ENCODE measurements at regions not wholly inside any gene's neighbourhood (a gene's known extent, or its start where the extent isn't known, plus 50 kb on each side); places are given as distances from the start of the nearest gene placed in this dataset.

DNA sequence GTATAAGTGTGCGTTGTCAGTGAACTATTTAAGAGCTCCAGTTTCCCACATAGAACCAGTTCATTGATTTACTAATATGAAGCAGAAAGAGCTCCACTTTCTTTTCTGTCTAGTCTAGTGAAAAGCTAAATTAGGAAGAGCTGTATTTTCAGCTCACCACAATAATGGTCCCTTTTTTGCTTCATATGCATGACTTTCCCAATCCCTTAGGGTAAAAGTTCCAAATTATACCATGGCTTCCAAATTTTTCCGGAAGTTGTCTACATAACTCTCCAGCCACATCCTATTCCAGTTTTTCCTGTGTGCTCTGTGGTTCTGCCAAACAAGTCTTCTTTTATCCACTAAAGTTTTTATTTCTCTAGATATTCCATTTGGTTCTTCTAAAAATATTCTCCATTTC, 685.2 kb downstream of the REEP3 start:
- no peak for DNase-seq (ENCODE audit: low spot score)
- Mint-ChIP-seq H3K27me3 (ENCODE audit: low read depth) (no peaks in the 10 kb centered on the region), H3K4me1 (ENCODE audit: low read depth) (no peaks in the 10 kb centered on the region), H3K36me3 (ENCODE audit: low read depth) (no peaks in the 10 kb centered on the region), H3K9me3 (peaks cover 9% of the 10 kb centered on the region), H3K27ac (no peak overlapping the region), H3K4me3 (no peak overlapping the region)

DNA sequence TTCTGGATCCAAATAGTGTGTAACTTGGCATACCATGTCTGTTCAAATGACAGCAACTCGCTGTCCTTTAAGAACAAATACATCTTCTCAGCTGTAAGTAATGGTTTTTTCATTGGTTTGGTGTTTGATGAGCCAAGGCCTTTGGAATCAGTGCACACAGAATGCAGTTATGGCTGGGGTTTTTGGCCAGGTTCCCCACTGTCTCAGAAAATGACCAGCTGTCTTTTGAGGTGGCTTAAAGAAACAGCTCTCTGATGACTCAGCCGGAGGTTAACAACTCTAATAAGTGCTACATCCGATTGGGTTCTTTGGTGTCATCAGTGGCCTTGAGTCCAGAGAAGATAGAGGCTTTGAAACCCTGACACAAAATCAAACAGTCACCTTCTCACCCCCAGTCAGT, 688.4 kb downstream of the REEP3 start:
- H3K27me3 Mint-ChIP-seq (ENCODE audit: low read depth): no peaks in the 10 kb centered on the region

DNA sequence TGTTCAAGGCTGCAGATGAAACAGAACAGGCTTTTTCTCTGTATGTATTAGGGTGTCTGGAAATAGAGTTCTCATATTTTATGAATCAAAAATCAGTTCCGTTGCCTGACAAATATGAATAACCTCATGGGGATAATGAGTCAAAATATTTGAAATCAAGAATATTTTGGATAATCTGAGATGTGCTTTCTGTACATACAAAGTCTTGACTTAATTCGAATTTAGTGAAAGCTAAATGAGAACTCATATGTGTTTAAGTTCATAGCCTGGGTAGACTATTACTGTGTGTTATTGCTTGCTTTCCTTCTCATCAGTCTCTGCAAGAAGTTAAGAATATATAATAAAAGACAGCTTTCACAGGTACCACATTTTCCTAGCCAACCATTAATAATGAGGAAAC, 689.0 kb downstream of the REEP3 start:
- no peaks in the 10 kb centered on the region for H3K4me1 Mint-ChIP-seq (ENCODE audit: low read depth)
- DNase-seq (ENCODE audit: low spot score): no peak
- no peaks in the 10 kb centered on the region for H3K36me3 Mint-ChIP-seq (ENCODE audit: low read depth)
- no peak overlapping the region for H3K27ac Mint-ChIP-seq
- H3K9me3 Mint-ChIP-seq: peaks cover 4% of the 10 kb centered on the region
- no peaks in the 10 kb centered on the region for H3K27me3 Mint-ChIP-seq (ENCODE audit: low read depth)
- no peak overlapping the region for H3K4me3 Mint-ChIP-seq

More for the DNA sequence above, 688.4 kb downstream of the REEP3 start:
- H3K4me1 Mint-ChIP-seq (ENCODE audit: low read depth): no peaks in the 10 kb centered on the region
- no peak for DNase-seq (ENCODE audit: low spot score)
- H3K4me3 Mint-ChIP-seq: no peak overlapping the region
- H3K9me3 Mint-ChIP-seq: peaks cover 7% of the 10 kb centered on the region
- H3K36me3 Mint-ChIP-seq (ENCODE audit: low read depth): no peaks in the 10 kb centered on the region
- no peak overlapping the region for H3K27ac Mint-ChIP-seq

DNA sequence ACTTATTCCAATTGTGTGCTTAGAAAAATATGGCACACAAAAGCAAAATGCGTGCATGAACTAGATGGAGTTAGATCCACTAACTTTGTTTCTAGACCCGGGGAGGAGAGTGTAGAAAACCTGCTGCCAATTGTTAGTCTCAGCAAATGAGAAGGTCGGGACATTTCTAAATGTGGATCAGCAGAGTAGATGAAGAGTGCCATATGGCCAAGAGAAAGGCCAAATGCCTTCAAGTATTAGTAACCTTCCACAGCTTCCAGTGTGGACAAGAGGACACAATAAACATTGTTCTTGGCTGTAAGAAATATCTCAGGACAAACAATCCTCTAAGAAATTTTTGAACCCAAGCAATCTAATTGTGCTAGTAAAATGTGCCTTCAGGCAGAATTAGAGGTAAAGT, 690.3 kb downstream of the REEP3 start:
- Mint-ChIP-seq H3K9me3 (peaks cover 4% of the 10 kb centered on the region), H3K36me3 (ENCODE audit: low read depth) (no peaks in the 10 kb centered on the region), H3K27ac (no peak overlapping the region), H3K4me3 (no peak overlapping the region), H3K27me3 (ENCODE audit: low read depth) (no peaks in the 10 kb centered on the region), H3K4me1 (ENCODE audit: low read depth) (no peaks in the 10 kb centered on the region)
- DNase-seq (ENCODE audit: low spot score): no peak

DNA sequence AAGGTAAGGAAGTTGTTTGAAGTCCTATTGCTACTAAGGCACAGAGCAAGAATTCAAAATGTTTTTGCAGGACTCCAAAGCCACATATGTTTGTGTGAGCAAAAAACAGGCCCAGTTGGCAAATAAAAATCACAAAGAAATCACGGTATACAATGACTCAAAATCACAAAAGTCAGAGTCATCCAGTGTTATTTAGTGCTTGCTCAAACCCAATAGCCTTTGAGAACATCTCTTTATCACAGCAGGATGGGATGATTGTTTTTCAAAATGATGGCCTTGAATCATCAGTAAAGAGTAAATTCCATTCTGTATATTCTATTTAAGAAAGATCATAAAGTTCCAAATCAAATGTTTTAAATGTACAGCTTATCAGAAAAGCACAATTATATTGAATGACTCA, 693.9 kb downstream of the REEP3 start:
- Mint-ChIP-seq H3K27me3 (ENCODE audit: low read depth) (no peaks in the 10 kb centered on the region), H3K27ac (no peak overlapping the region), H3K4me3 (no peak overlapping the region), H3K36me3 (ENCODE audit: low read depth) (no peaks in the 10 kb centered on the region), H3K9me3 (no peaks in the 10 kb centered on the region), H3K4me1 (ENCODE audit: low read depth) (no peaks in the 10 kb centered on the region)
- no peak for DNase-seq (ENCODE audit: low spot score)

DNA sequence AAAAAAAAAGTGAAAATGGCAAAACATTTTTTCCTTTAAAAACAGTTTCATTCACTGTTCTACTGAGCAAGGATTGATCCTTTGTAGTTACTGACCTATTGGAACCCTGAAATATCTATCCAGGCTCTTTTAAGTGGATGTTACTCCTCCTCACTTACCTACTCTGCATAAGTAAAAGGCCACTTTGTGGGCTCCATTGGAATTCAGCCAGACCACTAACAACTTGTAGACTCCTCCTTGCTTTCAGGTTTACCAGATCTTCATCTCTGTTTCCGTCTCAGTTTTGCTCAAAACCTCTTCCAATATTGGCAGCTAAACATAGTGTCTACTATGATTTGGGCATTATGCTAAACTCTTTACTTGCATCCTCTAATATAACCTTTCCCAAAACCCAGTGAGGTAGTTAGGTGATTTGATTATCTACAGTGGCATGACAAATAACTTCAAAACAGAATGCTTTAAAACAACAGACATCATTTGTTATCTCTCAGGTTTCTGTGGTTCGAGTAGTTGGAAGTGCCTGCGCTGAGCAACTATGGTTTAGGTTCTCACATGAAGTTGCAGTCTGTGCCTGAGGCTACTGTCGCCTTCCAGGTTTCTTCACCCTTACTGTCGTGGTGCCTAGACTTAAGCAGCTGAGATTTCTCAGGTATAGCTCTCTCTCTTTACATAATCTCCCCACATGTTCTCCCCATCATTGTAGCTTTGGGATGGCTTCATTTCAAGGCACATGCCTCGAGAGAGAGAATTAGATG, 698.2 kb downstream of the REEP3 start:
- Mint-ChIP-seq H3K36me3 (ENCODE audit: low read depth) (no peaks in the 10 kb centered on the region), H3K9me3 (peaks cover 13% of the 10 kb centered on the region), H3K27ac (no peak overlapping the region), H3K27me3 (ENCODE audit: low read depth) (no peaks in the 10 kb centered on the region), H3K4me3 (no peak overlapping the region), H3K4me1 (ENCODE audit: low read depth) (no peaks in the 10 kb centered on the region)
- no peak for DNase-seq (ENCODE audit: low spot score)

DNA sequence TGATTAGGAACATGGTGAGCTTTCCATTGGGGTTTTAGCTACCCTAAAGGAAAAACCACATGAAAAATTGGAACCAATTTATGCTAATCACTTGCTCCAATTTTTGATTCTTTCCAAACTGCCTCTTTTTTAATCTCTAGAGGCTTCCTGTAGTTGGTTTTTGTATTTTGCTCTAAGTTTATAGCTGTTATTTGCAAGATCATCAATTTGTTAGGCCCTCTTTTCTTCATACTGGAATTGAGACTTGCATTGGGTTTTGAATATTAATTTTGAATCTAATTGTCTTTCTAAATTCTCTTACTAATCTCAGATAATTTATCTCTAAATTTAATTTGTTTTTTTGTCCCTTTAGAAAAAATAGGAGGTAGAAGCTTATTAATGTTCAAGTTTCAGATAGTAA, 713.3 kb downstream of the REEP3 start:
- Mint-ChIP-seq H3K9me3 (peaks cover 4% of the 10 kb centered on the region), H3K36me3 (ENCODE audit: low read depth) (no peaks in the 10 kb centered on the region), H3K4me3 (no peak overlapping the region), H3K4me1 (ENCODE audit: low read depth) (no peaks in the 10 kb centered on the region), H3K27me3 (ENCODE audit: low read depth) (no peaks in the 10 kb centered on the region), H3K27ac (no peak overlapping the region)
- no peak for DNase-seq (ENCODE audit: low spot score)

DNA sequence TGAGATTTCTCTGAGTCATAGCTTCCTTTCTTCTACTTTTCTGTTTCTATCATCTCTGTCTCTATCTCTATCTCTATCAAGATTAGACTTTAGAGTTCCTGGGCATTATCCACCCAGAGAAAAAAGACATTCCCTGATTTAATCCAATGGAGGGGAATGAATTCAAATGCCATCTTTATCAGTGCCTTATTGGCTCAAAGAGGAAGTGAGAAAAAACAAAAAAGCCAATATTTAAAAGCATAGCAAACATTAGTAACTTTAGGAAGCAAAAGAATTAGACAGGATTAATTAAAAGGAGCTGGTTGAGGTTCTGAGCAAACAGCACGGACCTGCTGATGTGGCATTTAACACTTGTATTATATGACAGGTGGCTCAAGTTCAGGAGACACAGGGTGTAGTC, 736.5 kb downstream of the REEP3 start:
- Mint-ChIP-seq H3K27ac (no peak overlapping the region), H3K9me3 (no peaks in the 10 kb centered on the region), H3K27me3 (ENCODE audit: low read depth) (no peaks in the 10 kb centered on the region), H3K4me3 (no peak overlapping the region), H3K4me1 (ENCODE audit: low read depth) (no peaks in the 10 kb centered on the region), H3K36me3 (ENCODE audit: low read depth) (no peaks in the 10 kb centered on the region)
- no peak for DNase-seq (ENCODE audit: low spot score)

DNA sequence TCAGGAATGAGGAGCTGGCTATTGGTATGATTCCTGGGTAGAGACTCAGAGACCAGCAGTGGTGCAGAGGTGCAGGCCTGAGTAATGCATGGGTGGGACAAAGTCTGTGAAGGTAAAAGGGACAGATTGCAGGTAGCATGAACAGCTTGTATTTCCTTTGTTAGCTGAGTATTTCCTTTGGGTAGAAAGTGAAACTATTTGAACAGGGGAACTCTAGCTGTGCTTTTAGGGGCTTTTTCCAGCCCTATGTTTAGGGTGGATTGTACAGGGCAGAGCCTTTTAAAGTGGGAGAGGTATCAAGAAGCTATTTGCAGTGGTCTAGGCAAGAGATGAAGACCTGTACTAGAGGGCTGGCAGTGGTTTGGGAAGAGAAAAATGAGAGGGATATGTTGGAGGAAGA, 739.9 kb downstream of the REEP3 start:
- no peak for DNase-seq (ENCODE audit: low spot score)
- H3K4me1 Mint-ChIP-seq (ENCODE audit: low read depth): no peaks in the 10 kb centered on the region
- H3K9me3 Mint-ChIP-seq: no peaks in the 10 kb centered on the region
- H3K4me3 Mint-ChIP-seq: no peak overlapping the region
- H3K36me3 Mint-ChIP-seq (ENCODE audit: low read depth): no peaks in the 10 kb centered on the region
- H3K27ac Mint-ChIP-seq: no peak overlapping the region
- H3K27me3 Mint-ChIP-seq (ENCODE audit: low read depth): no peaks in the 10 kb centered on the region

DNA sequence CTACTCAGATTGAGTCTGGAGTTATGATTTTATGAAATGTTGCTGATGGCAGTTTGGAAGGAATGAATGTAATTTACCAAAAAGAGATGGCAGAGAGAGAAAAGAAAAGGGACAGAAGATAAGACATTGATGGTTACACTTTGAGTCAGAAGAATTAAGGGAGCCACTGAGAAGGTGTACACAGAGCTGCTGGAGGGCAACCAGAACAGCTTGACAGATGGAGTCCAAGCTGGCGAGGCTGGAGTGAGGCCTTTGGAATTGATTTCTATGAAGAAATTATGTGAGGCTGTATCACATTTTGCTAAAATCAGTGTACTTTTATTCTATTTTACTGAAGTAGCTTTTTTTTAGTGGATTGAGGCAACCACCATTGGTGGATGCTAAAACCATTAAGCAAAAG, 740.5 kb downstream of the REEP3 start:
- H3K4me3 Mint-ChIP-seq: no peak overlapping the region
- DNase-seq (ENCODE audit: low spot score): no peak
- no peak overlapping the region for H3K27ac Mint-ChIP-seq
- no peaks in the 10 kb centered on the region for H3K36me3 Mint-ChIP-seq (ENCODE audit: low read depth)
- H3K27me3 Mint-ChIP-seq (ENCODE audit: low read depth): no peaks in the 10 kb centered on the region
- H3K4me1 Mint-ChIP-seq (ENCODE audit: low read depth): no peaks in the 10 kb centered on the region
- no peaks in the 10 kb centered on the region for H3K9me3 Mint-ChIP-seq

DNA sequence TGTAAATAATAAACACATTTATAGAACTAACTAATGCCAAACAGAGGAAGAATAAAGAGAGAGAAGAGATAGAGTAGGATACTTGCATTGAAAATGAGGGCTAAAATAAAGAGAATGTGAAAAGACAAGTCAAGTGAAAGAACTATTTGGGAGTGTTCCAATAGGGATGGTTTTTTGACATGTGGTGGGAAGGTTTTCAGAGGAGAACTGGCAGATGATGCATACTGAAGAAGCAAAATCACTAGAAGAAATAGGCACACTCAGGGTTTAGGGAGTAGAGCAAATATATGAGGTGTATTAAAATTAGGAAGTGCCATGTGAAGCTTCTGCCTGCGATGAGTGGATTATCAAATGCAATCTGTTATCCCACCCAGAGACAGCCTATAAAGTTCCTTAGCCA, 744.8 kb downstream of the REEP3 start:
- H3K9me3 Mint-ChIP-seq: no peaks in the 10 kb centered on the region
- no peaks in the 10 kb centered on the region for H3K27me3 Mint-ChIP-seq (ENCODE audit: low read depth)
- DNase-seq (ENCODE audit: low spot score): no peak
- H3K36me3 Mint-ChIP-seq (ENCODE audit: low read depth): no peaks in the 10 kb centered on the region
- no peaks in the 10 kb centered on the region for H3K4me1 Mint-ChIP-seq (ENCODE audit: low read depth)
- H3K4me3 Mint-ChIP-seq: no peak overlapping the region
- H3K27ac Mint-ChIP-seq: no peak overlapping the region

DNA sequence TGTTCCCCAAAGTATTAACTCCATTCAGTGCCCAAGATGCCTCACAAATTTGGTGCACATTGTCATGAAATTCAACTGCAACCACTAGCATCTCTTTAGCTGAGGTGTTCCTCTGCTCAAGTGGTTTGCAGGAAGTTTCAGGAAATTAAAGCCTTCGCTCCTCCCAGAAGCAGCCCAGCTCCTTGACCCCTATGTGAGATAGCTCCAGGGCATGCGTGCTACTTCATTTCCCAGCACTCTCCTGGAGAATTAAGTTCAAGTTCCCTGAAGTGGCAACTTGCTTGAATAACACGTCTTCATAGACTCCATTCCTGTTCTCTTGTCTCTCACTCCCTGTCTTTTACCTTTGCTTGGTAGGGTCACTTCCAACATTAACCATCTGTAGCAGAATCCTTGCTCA, 750.3 kb downstream of the REEP3 start:
- Mint-ChIP-seq H3K4me3 (no peak overlapping the region), H3K27ac (no peak overlapping the region), H3K27me3 (ENCODE audit: low read depth) (no peaks in the 10 kb centered on the region), H3K36me3 (ENCODE audit: low read depth) (no peaks in the 10 kb centered on the region), H3K4me1 (ENCODE audit: low read depth) (no peaks in the 10 kb centered on the region), H3K9me3 (no peaks in the 10 kb centered on the region)
- DNase-seq (ENCODE audit: low spot score): no peak

DNA sequence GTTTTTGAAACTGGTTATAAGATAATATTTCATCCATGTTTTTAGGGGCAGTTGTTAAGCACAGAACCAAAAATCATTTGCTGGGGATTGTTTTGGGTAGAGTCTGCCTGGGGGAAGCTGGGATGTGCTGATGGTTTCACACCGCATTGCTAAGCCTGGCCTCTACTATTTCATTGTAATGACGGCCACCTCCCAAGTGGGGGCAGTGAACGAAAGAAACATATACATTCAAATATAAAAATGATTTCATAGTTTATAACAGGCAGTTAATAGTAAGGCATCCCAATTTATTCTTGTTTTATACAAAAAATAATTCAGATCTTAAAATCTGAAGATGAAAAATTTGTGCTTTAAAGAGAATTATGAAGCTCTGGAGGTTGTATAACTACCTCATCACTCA, 750.8 kb downstream of the REEP3 start:
- Mint-ChIP-seq H3K27ac (no peak overlapping the region), H3K4me1 (ENCODE audit: low read depth) (no peaks in the 10 kb centered on the region), H3K27me3 (ENCODE audit: low read depth) (no peaks in the 10 kb centered on the region), H3K9me3 (no peaks in the 10 kb centered on the region), H3K4me3 (no peak overlapping the region), H3K36me3 (ENCODE audit: low read depth) (no peaks in the 10 kb centered on the region)
- no peak for DNase-seq (ENCODE audit: low spot score)

DNA sequence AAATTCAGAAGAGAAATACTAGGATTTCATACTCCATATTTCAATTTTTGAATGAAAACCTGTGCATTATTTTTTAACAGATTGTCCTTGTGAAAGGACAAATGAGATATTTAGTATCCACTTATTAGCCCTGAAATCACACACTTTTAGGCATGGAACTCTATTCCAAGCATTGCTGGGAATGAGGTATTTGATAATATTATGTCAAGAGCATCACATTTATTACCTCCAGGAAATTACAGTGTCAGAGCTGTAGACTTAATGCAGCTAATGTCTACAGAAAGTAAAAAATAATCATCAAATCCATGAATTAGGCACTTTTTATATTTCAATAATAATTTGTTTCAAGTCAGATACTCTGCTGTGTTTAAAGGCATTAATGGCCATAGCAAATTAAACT, 753.8 kb downstream of the REEP3 start:
- Mint-ChIP-seq H3K4me3 (no peak overlapping the region), H3K27ac (no peak overlapping the region), H3K9me3 (no peaks in the 10 kb centered on the region), H3K36me3 (ENCODE audit: low read depth) (no peaks in the 10 kb centered on the region), H3K4me1 (ENCODE audit: low read depth) (no peaks in the 10 kb centered on the region), H3K27me3 (ENCODE audit: low read depth) (no peaks in the 10 kb centered on the region)
- no peak for DNase-seq (ENCODE audit: low spot score)

DNA sequence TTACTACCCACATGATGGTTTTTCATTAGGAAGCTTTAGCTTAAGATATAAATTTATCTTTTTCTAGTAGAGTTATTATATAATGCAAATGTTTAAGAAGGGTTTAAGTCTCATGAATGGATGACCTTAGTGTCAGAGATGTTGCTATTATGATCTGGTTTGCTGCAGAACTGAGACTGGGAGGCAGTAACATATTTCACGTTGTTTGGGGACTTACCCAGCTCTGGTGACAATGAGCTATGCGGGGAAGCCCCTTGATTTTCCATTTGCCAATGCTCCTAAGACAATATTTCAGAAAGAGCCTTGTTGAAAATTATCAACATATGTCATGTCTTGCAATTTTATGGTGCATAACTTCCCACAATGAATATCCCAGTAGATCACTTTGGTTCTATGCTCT, 754.6 kb downstream of the REEP3 start:
- DNase-seq (ENCODE audit: low spot score): no peak
- Mint-ChIP-seq H3K36me3 (ENCODE audit: low read depth) (no peaks in the 10 kb centered on the region), H3K9me3 (no peaks in the 10 kb centered on the region), H3K4me1 (ENCODE audit: low read depth) (no peaks in the 10 kb centered on the region), H3K4me3 (no peak overlapping the region), H3K27me3 (ENCODE audit: low read depth) (no peaks in the 10 kb centered on the region), H3K27ac (no peak overlapping the region)

Data from T-helper 2 cell treated with Interferon-gamma antibody and Interleukin-4, amounts not matched to agents 5 μg/mL and 100 μg/mL, for 36 hours (primary cell).